ENCODE measurements at regions not wholly inside any gene's neighbourhood (a gene's known extent, or its start where the extent isn't known, plus 50 kb on each side); places are given as distances from the start of the nearest gene placed in this dataset.
"Not testable (repeated sequence)": the region's sequence is repeated elsewhere in the genome, so short reads cannot be mapped to it uniquely, and the experiment has no call there.

DNA sequence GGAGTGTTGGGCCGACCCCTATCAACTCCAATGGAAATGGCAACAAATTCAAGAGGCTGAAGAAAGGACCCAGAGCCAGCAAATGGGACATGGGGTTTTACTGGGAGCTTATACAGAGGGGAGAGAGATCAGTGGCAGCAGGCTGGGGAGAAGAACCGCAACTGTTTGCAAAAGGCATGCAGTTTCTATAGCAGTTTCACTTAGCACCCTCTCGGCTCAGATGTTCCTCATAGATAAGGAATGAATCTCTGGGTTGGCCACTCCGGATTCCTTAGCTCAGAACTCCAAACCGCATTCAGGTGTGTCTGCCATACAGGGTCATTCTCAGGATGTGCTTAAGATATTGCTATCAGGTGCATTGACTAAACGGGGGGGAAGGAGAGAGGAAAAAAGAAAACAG is 71.1 kb upstream of the RPL38 start:
- peaks cover 8% of the 10 kb centered on the region for H3K27me3 Mint-ChIP-seq (ENCODE audit: low read depth)

DNA sequence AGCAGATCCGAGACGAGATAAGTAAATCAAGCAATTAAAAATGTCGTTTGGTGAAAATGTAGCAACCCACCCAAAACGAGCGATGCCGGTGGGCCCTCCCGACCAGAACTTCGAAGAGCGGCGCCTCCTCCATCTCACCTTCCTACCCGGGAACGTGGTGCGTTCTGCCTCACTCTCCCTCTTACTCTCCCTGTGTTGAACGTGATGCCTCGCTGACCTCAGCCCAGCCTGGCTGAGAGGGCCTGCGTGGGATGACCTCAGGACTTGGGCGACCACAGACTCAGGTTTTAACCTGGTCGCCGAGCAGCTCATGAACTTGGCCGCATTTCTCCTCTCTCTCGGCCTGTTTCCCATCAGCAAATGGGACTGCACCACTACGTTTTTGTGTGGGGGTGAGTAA is 69.7 kb upstream of the RPL38 start:
- Mint-ChIP-seq H3K4me3 (no peak overlapping the region), H3K36me3 (ENCODE audit: low read depth) (no peaks in the 10 kb centered on the region), H3K27ac (no peak overlapping the region), H3K9me3 (no peaks in the 10 kb centered on the region), H3K4me1 (ENCODE audit: low read depth) (no peaks in the 10 kb centered on the region), H3K27me3 (ENCODE audit: low read depth) (peaks cover 12% of the 10 kb centered on the region)

More for the DNA sequence above, 71.1 kb upstream of the RPL38 start:
- Mint-ChIP-seq H3K36me3 (ENCODE audit: low read depth) (no peaks in the 10 kb centered on the region), H3K27ac (no peak overlapping the region), H3K4me3 (no peak overlapping the region), H3K4me1 (ENCODE audit: low read depth) (no peaks in the 10 kb centered on the region), H3K9me3 (no peaks in the 10 kb centered on the region)

DNA sequence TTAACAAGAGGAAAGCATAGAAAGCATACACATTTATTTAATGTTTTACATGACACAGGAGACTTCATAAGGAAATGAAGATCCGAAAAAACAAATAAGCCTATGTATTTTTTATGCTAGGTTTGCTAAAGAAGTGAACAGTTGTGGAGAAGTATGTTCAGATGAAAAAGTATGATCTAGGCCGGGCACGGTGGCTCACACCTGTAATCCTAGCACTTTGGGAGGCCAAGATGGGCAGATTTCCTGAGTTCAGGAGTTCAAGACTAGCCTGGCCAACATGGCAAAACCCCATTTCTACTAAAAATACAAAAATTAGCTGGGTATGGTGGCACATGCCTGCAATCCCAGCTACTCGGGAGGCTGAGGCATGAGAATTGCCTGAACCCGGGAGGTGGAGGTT is 69.2 kb upstream of the RPL38 start:
- peaks cover 12% of the 10 kb centered on the region for H3K27me3 Mint-ChIP-seq (ENCODE audit: low read depth)
- not testable (repeated sequence) for H3K36me3 Mint-ChIP-seq (ENCODE audit: low read depth); H3K9me3 Mint-ChIP-seq; H3K4me3 Mint-ChIP-seq; H3K4me1 Mint-ChIP-seq (ENCODE audit: low read depth); H3K27ac Mint-ChIP-seq

DNA sequence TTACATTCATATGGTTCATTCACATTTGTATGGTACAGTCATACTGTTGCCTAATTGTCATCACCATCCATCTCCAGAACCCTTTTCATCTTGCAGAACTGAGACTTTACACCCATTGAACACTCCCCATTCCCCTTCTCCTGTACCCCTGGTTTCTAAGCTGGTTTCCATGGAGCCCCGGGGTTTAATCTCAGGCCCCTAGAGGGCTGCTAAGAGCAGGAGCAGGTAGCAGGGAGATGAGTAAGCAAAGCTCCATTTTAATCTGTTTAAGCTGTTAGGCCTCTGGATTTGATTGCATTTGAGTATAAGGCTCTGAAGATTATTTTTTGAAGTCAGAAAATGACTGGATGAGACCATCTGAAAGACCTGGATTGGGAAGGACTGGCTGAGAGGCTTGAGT is 68.5 kb upstream of the RPL38 start:
- H3K9me3 Mint-ChIP-seq, result peaks cover under 1% of the 10 kb centered on the region
- no peak overlapping the region for H3K27ac Mint-ChIP-seq
- H3K27me3 Mint-ChIP-seq (ENCODE audit: low read depth), result peaks cover 12% of the 10 kb centered on the region
- no peaks in the 10 kb centered on the region for H3K4me1 Mint-ChIP-seq (ENCODE audit: low read depth)
- H3K36me3 Mint-ChIP-seq (ENCODE audit: low read depth), result no peaks in the 10 kb centered on the region
- no peak overlapping the region for H3K4me3 Mint-ChIP-seq

DNA sequence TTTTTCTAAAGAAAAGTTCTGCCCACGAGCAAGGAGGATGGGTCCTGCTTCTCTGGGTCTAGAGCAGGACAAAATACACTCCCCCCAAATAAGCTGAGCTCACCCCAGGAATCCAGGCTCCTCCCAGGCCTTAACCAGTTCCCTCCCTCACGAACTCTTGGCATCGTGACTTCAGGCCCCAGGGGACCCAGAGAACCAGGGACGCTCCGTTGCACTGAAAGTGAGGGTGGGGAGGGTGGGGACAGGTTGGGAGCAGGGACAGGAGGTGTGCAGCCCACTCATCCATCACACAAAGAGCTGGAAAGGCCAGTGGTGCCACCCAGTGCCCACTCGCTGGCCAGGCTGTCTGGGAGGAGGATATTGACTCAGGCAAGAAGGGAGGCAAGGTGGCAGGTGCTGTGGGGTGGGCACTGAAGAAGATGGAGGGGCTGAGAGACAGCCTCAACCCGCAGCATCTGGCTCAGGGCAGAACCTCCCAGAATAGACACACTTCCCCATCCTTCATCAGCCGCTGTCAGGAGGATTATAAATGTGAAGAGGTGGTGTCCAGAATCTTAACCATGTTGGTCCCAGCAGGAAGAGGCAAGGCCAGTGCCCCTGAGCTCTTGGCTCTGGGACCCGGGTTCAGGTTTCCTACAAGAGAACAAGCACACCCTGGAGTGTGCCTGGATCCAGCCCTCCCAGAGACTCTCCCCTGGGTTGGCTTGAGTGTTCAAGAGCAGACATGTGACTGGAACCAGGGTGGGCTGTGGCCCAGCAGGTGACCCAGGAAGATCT is 67.9 kb upstream of the RPL38 start:
- H3K27ac Mint-ChIP-seq, result no peak overlapping the region
- peaks cover 5% of the 10 kb centered on the region for H3K9me3 Mint-ChIP-seq
- H3K4me3 Mint-ChIP-seq, result no peak overlapping the region
- no peaks in the 10 kb centered on the region for H3K36me3 Mint-ChIP-seq (ENCODE audit: low read depth)
- peaks cover 12% of the 10 kb centered on the region for H3K27me3 Mint-ChIP-seq (ENCODE audit: low read depth)
- H3K4me1 Mint-ChIP-seq (ENCODE audit: low read depth), result no peaks in the 10 kb centered on the region

DNA sequence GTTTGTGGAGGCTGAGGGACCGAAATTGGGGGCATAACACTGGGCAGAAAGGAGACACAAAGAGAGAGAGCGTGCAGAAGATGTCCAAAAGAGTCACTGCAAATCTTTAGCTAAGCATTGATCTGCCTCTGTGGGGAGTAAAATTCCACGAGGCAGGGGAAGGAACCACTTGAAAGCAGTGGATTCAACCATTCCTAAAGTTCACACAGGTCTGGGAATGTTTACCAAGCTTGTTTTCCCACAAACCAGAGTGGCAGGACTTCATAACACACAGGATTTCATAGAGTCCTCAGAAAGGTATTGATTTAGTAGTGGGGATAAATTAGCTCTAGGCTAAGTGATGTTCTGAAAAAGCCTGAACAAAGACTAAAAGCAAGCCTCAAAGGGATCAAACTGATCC is 66.1 kb upstream of the RPL38 start:
- no peak overlapping the region for H3K27ac Mint-ChIP-seq
- no peaks in the 10 kb centered on the region for H3K36me3 Mint-ChIP-seq (ENCODE audit: low read depth)
- no peaks in the 10 kb centered on the region for H3K4me1 Mint-ChIP-seq (ENCODE audit: low read depth)
- H3K4me3 Mint-ChIP-seq, result no peak overlapping the region
- H3K9me3 Mint-ChIP-seq, result peaks cover 19% of the 10 kb centered on the region
- H3K27me3 Mint-ChIP-seq (ENCODE audit: low read depth), result peaks cover 12% of the 10 kb centered on the region

DNA sequence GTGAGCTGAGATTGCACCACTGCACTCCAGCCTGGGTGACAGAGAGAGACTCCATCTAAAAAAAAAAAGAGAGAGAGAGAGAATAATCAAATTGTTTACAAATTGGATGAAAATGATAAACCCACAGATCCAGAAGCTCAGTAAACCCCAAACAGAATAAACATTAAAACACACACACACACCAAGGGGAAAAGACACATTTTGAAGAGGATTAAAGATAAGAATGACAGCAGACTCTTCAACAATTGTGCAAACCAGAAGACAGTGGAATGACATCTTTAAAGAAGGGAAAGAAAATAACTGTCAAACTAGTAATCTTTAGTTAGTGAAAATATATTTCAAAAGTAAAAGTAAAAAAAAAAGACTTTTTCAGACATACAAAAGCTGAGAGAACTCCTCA is 64.4 kb upstream of the RPL38 start:
- Mint-ChIP-seq H3K4me1 (ENCODE audit: low read depth) (no peaks in the 10 kb centered on the region), H3K36me3 (ENCODE audit: low read depth) (no peaks in the 10 kb centered on the region), H3K27ac (no peak overlapping the region), H3K27me3 (ENCODE audit: low read depth) (peaks cover 12% of the 10 kb centered on the region), H3K4me3 (no peak overlapping the region), H3K9me3 (peaks cover 36% of the 10 kb centered on the region)

DNA sequence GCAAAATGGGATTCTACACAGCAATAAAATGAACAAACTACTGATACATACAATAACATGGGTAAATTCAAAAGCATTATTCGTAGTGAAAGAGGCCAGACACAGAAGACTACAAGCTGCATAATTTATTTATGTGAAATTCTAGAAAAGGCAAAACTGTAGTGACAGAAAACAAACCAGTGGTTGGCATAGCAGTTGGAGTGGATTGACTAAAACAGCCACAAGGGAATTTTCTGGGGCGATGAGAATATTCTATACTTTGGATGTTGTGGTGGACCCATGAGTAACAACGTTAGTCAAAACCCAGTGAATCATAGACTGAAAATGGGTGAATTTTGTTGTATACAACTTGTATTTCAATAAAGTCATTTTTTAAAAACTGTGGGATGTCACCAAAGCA is 63.2 kb upstream of the RPL38 start:
- H3K36me3 Mint-ChIP-seq (ENCODE audit: low read depth), result no peaks in the 10 kb centered on the region
- H3K4me3 Mint-ChIP-seq, result no peak overlapping the region

DNA sequence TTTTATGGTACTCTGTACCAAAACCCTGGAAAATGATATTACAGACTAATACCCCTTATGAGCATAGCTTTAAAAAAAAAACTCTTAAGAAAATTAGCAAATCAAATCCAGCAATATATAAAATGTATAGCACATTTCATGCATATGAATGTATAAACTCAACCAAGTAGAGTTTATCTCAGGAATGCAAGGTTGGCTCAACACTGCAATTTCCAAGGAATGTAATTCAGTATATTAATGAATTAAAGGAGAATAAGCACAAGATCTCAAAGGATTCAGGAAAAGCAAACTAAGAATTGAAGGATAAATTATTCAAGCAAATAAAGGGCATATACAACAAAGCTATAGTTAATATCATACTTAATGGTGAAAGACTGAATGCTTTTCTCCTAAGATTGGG is 61.9 kb upstream of the RPL38 start:
- H3K9me3 Mint-ChIP-seq, result peaks cover 44% of the 10 kb centered on the region

More for the DNA sequence above, 63.2 kb upstream of the RPL38 start:
- H3K27me3 Mint-ChIP-seq (ENCODE audit: low read depth), result peaks cover 12% of the 10 kb centered on the region
- no peak overlapping the region for H3K27ac Mint-ChIP-seq
- no peaks in the 10 kb centered on the region for H3K4me1 Mint-ChIP-seq (ENCODE audit: low read depth)
- peaks cover 44% of the 10 kb centered on the region for H3K9me3 Mint-ChIP-seq

DNA sequence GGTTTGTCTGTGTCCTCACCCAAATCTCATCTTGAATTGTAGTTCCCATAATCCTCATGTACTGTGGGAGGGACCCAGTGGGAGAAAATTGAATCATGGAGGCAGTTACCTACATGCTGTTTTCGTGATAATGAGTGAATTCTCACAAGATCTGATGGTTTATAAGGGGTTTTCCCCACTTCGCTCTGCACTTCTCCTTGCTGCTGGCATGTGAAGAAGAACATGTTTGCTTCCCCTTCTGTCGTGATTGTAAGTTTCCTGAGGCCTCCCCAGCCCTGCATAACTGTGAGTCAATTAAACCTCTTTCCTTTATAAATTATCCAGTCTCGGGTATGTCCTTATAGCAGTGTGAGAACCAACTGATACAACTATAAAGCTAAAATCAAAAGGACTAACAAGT is 60.2 kb upstream of the RPL38 start:
- not testable (repeated sequence) for H3K27ac Mint-ChIP-seq; H3K36me3 Mint-ChIP-seq (ENCODE audit: low read depth); H3K4me1 Mint-ChIP-seq (ENCODE audit: low read depth); H3K27me3 Mint-ChIP-seq (ENCODE audit: low read depth); H3K4me3 Mint-ChIP-seq
- H3K9me3 Mint-ChIP-seq, result peaks cover 44% of the 10 kb centered on the region

More for the DNA sequence above, 61.9 kb upstream of the RPL38 start:
- Mint-ChIP-seq H3K27me3 (ENCODE audit: low read depth) (peaks cover 12% of the 10 kb centered on the region), H3K4me1 (ENCODE audit: low read depth) (no peaks in the 10 kb centered on the region), H3K4me3 (no peak overlapping the region), H3K27ac (no peak overlapping the region), H3K36me3 (ENCODE audit: low read depth) (no peaks in the 10 kb centered on the region)

DNA sequence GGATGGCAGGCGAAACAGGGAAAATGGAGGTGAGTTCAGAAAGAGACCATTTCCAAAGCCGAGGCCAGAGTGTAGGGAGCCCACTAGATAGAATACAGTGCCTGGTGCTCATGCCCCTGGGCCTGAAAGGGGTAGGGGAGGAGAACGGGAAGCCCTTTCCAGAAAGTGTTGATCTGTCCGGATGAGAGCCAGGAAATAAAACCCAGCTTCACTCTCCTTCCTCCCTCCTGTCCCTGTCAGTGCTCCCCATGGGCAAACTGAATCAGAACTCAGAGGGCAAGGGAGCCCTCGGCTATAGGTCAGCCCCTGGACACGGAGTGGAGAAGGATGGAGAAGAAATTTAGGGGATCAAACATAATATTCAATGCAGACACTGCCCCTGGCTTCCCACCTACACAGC is 57.7 kb upstream of the RPL38 start:
- Mint-ChIP-seq H3K27me3 (ENCODE audit: low read depth) (no peaks in the 10 kb centered on the region), H3K27ac (no peak overlapping the region), H3K9me3 (peaks cover 37% of the 10 kb centered on the region), H3K4me3 (no peak overlapping the region), H3K36me3 (ENCODE audit: low read depth) (no peaks in the 10 kb centered on the region), H3K4me1 (ENCODE audit: low read depth) (no peaks in the 10 kb centered on the region)

DNA sequence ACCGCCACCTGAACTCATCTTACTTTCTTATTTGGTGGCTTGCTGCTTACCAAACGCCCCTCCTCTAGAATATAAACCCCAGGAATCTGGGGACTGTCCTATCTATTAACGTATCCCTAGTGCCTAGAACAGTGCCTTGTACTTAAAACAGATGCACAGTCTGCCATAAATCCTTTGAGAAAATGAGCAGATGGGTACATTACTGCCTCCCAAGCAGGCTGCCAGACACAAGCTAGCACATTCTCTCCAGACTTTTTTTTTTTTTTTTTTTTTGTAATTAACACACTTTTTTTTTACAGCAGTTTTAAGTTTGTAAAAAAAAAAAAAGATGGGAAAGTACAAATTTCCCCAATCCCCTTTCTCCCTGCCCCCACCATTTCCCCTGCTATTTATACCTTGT is 57.3 kb upstream of the RPL38 start:
- no peaks in the 10 kb centered on the region for H3K27me3 Mint-ChIP-seq (ENCODE audit: low read depth)
- no peaks in the 10 kb centered on the region for H3K36me3 Mint-ChIP-seq (ENCODE audit: low read depth)
- H3K4me1 Mint-ChIP-seq (ENCODE audit: low read depth), result no peaks in the 10 kb centered on the region
- no peak overlapping the region for H3K4me3 Mint-ChIP-seq
- peaks cover 36% of the 10 kb centered on the region for H3K9me3 Mint-ChIP-seq
- H3K27ac Mint-ChIP-seq, result no peak overlapping the region

DNA sequence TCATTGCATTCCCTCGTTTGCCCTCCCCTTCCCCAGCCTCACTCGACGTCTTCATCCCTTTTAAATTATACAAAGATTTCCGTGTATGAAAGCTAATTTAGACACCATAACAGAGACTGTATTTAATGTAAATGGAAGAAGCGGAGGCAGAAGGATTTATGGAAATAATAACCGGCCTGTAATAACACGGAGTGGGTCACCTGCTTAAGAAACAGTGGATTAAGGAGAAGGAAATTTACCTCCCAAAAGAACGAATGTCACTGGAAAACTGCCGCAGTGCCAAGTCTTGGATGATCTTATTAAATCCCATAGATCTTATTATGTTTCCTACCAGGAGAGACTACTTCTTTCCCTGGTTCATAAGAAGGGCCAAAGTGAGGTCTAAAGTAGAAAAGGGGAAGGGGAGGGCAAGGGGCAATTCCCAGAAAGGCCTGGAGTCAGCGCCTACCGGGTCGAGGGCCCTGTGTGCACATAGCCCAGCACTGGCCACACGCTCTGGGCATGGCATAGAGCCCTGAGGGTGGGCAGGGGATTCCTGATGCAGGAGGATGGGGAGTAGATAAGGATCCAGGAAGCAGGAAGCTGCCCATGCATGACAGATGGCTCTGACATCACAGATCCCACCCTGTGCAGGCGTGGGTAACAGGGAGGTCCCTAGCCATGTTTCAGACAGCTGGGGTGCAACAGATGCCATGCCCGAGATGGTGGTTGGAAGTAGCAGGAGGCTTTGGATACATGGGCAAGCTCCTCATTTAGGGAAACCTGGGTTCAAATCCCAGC is 56.2 kb upstream of the RPL38 start:
- Mint-ChIP-seq H3K27me3 (ENCODE audit: low read depth) (no peaks in the 10 kb centered on the region), H3K4me3 (no peak overlapping the region), H3K36me3 (ENCODE audit: low read depth) (no peaks in the 10 kb centered on the region), H3K4me1 (ENCODE audit: low read depth) (no peaks in the 10 kb centered on the region), H3K27ac (no peak overlapping the region), H3K9me3 (peaks cover 26% of the 10 kb centered on the region)

DNA sequence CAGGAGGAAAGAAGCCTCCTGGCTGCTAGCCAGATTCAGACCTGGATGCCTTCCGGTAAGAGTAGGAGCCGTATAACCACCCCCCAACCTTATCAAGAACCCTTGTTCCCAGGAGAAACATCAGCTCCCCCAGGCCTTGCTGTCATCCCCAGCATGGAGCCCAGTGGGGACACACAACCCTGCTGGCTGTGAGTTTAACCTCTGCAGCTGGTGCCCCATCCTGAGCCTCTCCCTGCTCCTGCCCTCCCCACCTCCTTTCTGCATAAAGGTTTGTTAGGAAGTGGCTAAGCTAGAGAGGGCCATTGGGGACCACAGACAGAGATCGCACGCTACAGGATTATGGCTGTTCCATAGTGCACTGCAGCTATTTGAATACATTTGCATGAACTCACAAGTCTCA is 55.5 kb upstream of the RPL38 start:
- H3K36me3 Mint-ChIP-seq (ENCODE audit: low read depth), result no peaks in the 10 kb centered on the region
- H3K27me3 Mint-ChIP-seq (ENCODE audit: low read depth), result no peaks in the 10 kb centered on the region
- no peak overlapping the region for H3K4me3 Mint-ChIP-seq
- no peak overlapping the region for H3K27ac Mint-ChIP-seq
- H3K9me3 Mint-ChIP-seq, result peaks cover 19% of the 10 kb centered on the region
- H3K4me1 Mint-ChIP-seq (ENCODE audit: low read depth), result no peaks in the 10 kb centered on the region

DNA sequence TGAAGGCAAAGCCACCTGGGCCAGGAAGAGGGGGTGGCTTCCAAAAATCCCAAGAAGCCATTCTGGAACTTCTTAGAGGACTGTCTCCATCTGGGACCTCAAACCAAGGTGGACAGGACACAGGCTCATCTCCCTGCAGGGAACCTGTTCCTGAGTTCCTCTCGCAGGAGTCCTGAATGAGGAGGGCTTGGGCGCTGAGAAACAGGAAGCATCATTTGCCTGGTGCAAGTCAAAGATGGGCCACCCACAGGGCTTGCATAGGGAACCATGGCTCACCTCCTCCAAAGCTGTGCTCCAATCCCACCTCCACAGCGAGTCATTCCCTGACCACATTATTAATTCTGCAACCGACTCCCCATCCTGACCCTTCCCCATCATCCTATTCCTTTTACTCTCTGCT is 55.0 kb upstream of the RPL38 start:
- Mint-ChIP-seq H3K4me3 (no peak overlapping the region), H3K27me3 (ENCODE audit: low read depth) (no peaks in the 10 kb centered on the region), H3K36me3 (ENCODE audit: low read depth) (no peaks in the 10 kb centered on the region), H3K27ac (no peak overlapping the region), H3K4me1 (ENCODE audit: low read depth) (no peaks in the 10 kb centered on the region), H3K9me3 (peaks cover 14% of the 10 kb centered on the region)
